Activated T-helper 1 cell treated with anti-CD3 and anti-CD28 coated beads, Interleukin-12 subunit alpha, Interleukin-12 subunit beta, Interleukin-2, Interleukin-4 antibody, amounts not matched to agents 30 ng/mL and 10 ng/mL and 1 ng/mL, durations not matched to agents 14 hours and 24 hours and 36 hours (primary cell): ENCODE measurements at regions not wholly inside any gene's neighbourhood (a gene's known extent, or its start where the extent isn't known, plus 50 kb on each side); places are given as distances from the start of the nearest gene placed in this dataset.
"Not testable (repeated sequence)": the region's sequence is repeated elsewhere in the genome, so short reads cannot be mapped to it uniquely, and the experiment has no call there.

Experiments used
- DNase-seq: peaks from one replicate; pipeline ENCODE4 v3.0.0; 2021; ENCODE audit warnings: low spot score
- H3K27ac Mint-ChIP-seq: one replicate; pipeline ENCODE4 v1.8.0; 2021; ENCODE audit warnings: mild to moderate bottlenecking, mixed read lengths
- H3K27me3 Mint-ChIP-seq: one replicate; pipeline ENCODE4 v1.8.0; 2022; ENCODE audit warnings: mild to moderate bottlenecking, moderate library complexity, mixed read lengths; ENCODE audit not compliant: insufficient read depth
- H3K36me3 Mint-ChIP-seq: one replicate; pipeline ENCODE4 v1.8.0; 2021; ENCODE audit warnings: low read depth, mixed read lengths
- H3K4me1 Mint-ChIP-seq: one replicate; pipeline ENCODE4 v1.8.0; 2021; ENCODE audit warnings: low read depth, mixed read lengths
- H3K4me3 Mint-ChIP-seq: one replicate; pipeline ENCODE4 v1.8.0; 2021; ENCODE audit warnings: mild to moderate bottlenecking, moderate library complexity, mixed read lengths
- H3K9me3 Mint-ChIP-seq: one replicate; pipeline ENCODE4 v1.8.0; 2021; ENCODE audit warnings: mixed read lengths
- intact Hi-C: fragments of 100-400 bp; cut with micrococcal nuclease; formaldehyde crosslinking; loops from one replicate; pipeline ENCODE4 v1.15.1; 2024

DNA sequence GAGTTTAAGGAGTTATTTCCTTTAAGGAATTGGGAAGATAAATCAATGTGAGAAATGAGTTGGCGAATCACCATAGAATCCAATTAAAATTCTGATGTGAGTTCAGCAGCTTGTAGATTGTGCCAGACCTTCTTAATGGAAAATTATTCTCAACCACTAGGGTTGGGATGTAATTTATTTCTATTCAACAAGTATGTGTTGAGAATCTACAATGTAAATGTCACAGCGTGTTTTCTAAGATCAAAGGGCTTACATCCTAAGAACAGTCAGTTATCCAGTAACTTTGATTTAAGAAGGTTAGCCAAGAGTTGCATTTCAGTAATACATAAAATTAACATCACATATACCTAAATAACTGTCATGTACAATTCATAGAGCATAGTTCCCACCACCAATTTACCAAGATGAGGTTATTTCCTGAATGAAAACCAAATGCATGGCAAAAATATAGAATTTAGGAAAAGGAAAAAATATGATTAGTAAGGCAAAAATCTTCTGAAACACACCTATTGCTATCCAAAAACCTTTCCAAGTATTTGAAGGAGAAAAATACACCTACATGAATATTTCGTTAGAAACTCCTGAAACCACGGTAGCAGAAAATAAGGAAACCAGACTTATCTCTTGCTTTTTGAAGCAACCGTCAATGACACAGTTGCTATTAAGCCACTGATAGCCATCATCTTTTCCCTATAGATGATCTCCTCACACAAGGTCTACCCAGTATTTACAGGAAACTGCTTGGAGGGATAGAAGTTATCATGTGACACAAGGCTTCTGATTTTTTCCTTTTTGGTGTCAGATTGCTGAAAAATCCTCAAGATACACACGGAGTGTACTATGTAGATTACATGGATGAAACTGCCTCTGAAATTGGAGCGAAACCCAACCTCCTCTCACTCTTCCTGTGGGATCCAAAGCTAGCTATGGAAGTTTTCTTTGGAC is 259.4 kb upstream of the POGK start:
- Mint-ChIP-seq H3K36me3 (no peaks in the 10 kb centered on the region), H3K4me3 (no peak overlapping the region), H3K27me3 (peaks cover 3% of the 10 kb centered on the region), H3K4me1 (no peaks in the 10 kb centered on the region), H3K27ac (no peak overlapping the region), H3K9me3 (no peaks in the 10 kb centered on the region)
- intact Hi-C loops = no loop called here
- no peak for DNase-seq

DNA sequence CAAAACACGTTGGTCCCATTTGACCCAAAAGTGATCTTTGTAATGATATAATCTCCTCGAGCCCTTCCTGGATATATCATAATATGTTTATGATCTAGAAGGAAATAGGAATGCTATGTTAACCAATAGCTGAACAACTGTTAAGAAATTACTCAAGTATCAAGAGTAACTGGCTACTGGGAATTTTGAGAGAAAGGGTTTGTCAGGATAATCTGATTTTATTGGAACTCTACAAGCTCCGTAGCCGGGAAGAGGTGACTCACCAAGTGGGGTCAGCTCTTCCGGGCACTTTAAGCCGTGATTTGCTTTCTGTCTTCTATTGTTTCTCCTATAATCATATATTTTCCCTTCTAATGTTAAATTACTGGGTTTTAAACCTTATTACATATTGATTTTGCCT is 250.5 kb upstream of the POGK start:
- Mint-ChIP-seq H3K27ac (no peak overlapping the region), H3K9me3 (no peaks in the 10 kb centered on the region), H3K4me1 (no peaks in the 10 kb centered on the region), H3K4me3 (no peak overlapping the region), H3K36me3 (no peaks in the 10 kb centered on the region), H3K27me3 (no peaks in the 10 kb centered on the region)
- no peak for DNase-seq
- intact Hi-C loops = no loop called here

DNA sequence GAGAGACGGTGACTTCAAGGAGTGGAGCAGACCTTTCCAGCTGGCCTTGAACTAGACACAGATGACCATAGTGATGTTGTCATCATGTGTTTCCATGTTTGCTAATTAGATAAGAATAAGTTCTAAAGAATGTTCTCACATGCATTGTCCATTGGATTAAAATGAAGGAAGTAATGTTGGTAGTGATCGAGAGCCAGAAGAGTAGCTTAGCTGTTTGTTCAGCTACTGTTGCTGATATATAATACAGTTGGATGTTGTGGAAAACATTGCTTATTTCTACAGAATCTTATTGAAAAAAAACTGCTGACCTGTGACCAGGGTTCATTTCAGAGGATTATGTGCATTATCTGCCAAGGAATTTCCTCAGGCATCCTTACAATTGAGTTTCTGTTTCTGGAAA is 249.1 kb upstream of the POGK start:
- intact Hi-C loops = no loop called here
- no peaks in the 10 kb centered on the region for H3K4me1 Mint-ChIP-seq
- H3K36me3 Mint-ChIP-seq = no peaks in the 10 kb centered on the region
- no peak for DNase-seq
- H3K9me3 Mint-ChIP-seq = no peaks in the 10 kb centered on the region
- no peak overlapping the region for H3K4me3 Mint-ChIP-seq
- no peak overlapping the region for H3K27ac Mint-ChIP-seq
- H3K27me3 Mint-ChIP-seq = no peaks in the 10 kb centered on the region

DNA sequence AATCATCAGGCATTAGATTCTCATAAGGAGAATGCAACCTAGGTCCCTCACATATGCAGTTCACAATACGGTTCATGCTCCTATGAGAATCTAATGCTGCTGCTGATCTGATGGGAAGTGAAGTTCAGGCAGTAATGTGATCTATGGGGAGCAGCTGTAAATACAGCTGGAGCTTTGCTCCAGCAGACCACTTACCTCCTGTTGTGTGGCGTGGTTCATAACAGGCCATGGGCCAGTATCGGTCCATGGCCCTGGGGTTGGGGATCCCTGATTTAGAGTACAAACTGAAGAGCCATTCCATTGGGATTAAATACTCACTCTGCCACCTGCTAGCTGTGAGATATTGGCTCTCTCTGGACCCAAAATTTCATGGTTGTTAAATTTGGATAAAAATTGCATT is 244.6 kb upstream of the POGK start:
- Mint-ChIP-seq H3K27ac (no peak overlapping the region), H3K36me3 (no peaks in the 10 kb centered on the region), H3K9me3 (no peaks in the 10 kb centered on the region), H3K4me1 (no peaks in the 10 kb centered on the region), H3K27me3 (no peaks in the 10 kb centered on the region), H3K4me3 (no peak overlapping the region)
- no peak for DNase-seq
- intact Hi-C loops = no loop called here

DNA sequence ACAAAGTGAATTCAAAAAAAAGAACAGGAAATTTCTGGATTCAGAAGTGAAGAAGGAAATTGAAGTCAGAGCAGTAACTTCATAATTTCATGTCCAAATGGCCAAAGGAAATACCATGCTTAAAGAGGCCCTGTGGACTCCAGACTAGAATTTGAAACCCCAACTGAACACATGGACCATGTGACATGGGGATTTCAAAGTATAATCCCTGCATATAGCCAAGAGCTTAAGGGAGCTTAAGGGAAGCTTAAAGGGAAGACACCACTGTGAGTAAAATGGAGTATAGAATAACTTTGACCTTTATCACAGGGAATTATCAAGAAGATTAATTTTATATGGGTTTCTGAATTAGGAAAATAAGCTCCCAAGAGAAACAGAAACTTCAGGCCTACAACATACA is 241.8 kb upstream of the POGK start:
- H3K27ac Mint-ChIP-seq = no peak overlapping the region
- no peak for DNase-seq
- intact Hi-C loops = no loop called here
- H3K27me3 Mint-ChIP-seq = peaks cover 2% of the 10 kb centered on the region
- H3K36me3 Mint-ChIP-seq = no peaks in the 10 kb centered on the region
- no peaks in the 10 kb centered on the region for H3K9me3 Mint-ChIP-seq
- no peaks in the 10 kb centered on the region for H3K4me1 Mint-ChIP-seq
- no peak overlapping the region for H3K4me3 Mint-ChIP-seq

DNA sequence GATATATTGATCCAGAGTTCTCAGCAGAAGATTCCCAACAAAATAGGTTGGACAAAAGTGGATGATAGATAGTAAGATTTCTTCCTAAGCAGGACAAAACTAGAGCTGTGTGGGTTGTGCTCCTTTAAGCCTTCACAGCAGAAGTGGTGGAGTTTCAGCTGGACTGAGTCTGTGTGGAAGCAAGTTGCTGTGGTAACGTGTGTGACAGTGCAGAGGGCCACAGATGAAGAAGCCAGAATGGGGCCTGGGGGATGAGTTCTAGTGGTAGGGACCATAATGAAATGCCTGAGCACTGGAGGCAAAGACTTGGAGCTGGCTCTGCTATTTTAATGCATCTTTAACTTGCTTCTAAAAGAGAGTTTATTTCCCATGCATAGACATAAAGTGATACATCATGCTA is 238.7 kb upstream of the POGK start:
- Mint-ChIP-seq H3K27me3 (peaks cover 2% of the 10 kb centered on the region), H3K36me3 (no peaks in the 10 kb centered on the region), H3K4me3 (no peak overlapping the region), H3K4me1 (no peaks in the 10 kb centered on the region), H3K27ac (no peak overlapping the region), H3K9me3 (no peaks in the 10 kb centered on the region)
- intact Hi-C loops = no loop called here
- DNase-seq = no peak

DNA sequence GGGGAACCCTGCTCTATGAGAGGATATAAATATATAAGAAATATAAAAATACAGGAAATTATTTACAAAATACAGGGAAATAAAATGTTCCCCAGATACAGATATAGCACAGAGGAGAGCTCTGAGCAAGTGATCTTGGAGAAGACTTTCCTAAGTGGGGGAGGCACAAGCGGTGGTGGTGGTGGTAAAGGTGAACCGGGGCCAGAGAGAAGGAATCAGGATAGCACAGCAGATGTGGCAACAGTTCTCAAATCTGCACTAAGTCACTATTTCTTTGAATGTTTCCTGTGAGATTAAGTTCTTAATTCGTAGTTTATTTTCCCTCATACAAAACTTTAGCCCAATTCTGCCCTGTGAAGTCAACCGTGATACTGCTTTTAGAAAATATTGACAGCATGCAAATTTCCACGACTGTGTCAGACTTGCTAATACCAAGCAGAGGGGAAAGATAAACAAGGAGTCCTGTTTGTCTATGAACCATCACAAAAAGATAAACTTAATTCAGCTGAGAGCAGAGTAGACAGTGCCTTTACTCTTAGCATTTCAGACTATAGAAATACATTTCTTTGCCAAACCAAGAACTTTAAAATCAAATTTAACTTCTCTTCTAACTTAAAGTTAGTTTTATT is 237.5 kb upstream of the POGK start:
- Mint-ChIP-seq H3K9me3 (no peaks in the 10 kb centered on the region), H3K36me3 (no peaks in the 10 kb centered on the region), H3K27ac (no peak overlapping the region), H3K4me3 (no peak overlapping the region), H3K27me3 (peaks cover 2% of the 10 kb centered on the region), H3K4me1 (no peaks in the 10 kb centered on the region)
- DNase-seq = no peak
- intact Hi-C loops = no loop called here

DNA sequence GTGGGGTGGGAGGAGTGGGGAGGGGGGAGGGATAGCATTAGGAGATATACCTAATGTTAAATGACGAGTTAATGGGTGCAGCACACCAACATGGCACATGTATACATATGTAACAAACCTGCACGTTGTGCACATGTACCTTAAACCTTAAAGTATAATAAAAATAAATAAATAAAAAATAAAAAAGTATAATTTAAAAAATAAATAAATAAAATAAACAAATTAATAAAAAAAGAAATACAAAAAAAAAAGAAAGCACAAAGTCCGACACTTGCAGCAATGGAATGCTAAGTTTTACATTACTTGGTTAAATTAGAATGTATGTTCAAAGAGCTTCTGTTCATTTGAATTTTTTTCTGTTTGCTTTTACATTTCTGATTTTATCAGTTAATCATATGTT is 236.5 kb upstream of the POGK start:
- H3K4me1 Mint-ChIP-seq, H3K36me3 Mint-ChIP-seq, H3K27me3 Mint-ChIP-seq, H3K9me3 Mint-ChIP-seq, intact Hi-C loops, H3K27ac Mint-ChIP-seq, H3K4me3 Mint-ChIP-seq, DNase-seq: not testable (repeated sequence)

DNA sequence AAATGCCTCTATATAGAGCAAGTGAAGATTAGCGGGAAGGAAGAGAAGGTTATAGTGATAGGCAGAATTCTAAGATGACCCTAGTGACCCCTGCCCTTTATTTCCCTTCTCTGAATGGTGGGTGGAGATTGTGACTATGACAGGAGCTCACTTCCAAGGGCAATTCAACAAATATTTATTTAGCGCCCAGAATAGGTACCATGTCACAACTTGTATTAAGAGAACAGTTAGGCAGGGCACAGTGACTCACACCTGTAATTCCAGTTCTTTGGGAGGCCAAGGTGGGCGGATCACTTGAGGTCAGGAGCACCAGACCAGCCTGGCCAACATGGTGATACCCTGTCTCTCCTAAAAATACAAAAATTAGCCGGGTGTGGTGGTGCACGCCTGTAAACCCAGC is 236.0 kb upstream of the POGK start:
- intact Hi-C loops = no loop called here
- Mint-ChIP-seq H3K4me3 (no peak overlapping the region), H3K27me3 (peaks cover 2% of the 10 kb centered on the region)

DNA sequence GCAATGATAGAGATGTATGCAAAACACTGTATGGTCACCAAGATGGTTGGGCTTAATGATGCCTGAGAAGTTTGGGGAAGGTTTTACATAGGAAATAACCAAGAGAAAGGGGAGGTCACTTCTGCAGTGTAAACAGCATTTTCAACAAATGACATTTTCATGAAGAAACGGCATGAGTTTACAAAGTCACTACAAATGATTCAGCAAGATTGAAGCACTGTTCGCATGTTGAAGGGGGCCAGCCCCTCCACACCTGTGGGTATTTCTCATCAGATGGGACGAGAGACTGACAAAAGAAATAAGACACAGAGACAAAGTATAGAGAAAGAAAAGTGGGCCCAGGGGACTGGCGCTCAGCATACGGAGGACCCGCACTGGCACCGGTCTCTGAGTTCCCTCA is 234.1 kb upstream of the POGK start:
- H3K27ac Mint-ChIP-seq = no peak overlapping the region
- H3K4me1 Mint-ChIP-seq = no peaks in the 10 kb centered on the region
- no peaks in the 10 kb centered on the region for H3K9me3 Mint-ChIP-seq
- peaks cover 2% of the 10 kb centered on the region for H3K27me3 Mint-ChIP-seq
- H3K36me3 Mint-ChIP-seq = no peaks in the 10 kb centered on the region
- DNase-seq = no peak
- intact Hi-C loops = no loop called here
- H3K4me3 Mint-ChIP-seq = no peak overlapping the region

More for the DNA sequence above, 236.0 kb upstream of the POGK start:
- no peaks in the 10 kb centered on the region for H3K4me1 Mint-ChIP-seq
- H3K36me3 Mint-ChIP-seq = no peaks in the 10 kb centered on the region
- no peak for DNase-seq
- H3K27ac Mint-ChIP-seq = no peak overlapping the region
- H3K9me3 Mint-ChIP-seq = no peaks in the 10 kb centered on the region

DNA sequence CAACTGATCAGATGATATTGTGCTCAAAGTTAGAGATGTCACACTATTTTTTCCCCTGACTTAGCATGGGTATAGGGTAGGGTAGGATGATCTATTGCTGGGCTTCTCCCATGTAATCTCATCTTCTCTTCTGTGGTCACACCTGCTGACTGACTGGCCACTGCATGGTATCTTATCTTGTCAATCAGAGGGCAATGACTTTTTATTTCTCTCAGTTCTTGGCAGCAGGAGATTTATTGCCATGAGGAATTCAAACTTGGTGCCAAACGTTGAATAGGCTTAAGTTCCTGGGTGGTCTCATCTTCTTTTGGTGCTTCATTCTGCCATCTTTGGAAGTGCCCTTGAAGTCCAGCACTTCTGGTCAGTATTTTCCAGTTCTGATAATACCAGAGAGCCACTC is 226.4 kb upstream of the POGK start:
- Mint-ChIP-seq H3K36me3 (no peaks in the 10 kb centered on the region), H3K27ac (no peak overlapping the region), H3K9me3 (no peaks in the 10 kb centered on the region), H3K4me3 (no peak overlapping the region), H3K4me1 (no peaks in the 10 kb centered on the region), H3K27me3 (peaks cover 3% of the 10 kb centered on the region)
- DNase-seq = no peak
- intact Hi-C loops = no loop called here

DNA sequence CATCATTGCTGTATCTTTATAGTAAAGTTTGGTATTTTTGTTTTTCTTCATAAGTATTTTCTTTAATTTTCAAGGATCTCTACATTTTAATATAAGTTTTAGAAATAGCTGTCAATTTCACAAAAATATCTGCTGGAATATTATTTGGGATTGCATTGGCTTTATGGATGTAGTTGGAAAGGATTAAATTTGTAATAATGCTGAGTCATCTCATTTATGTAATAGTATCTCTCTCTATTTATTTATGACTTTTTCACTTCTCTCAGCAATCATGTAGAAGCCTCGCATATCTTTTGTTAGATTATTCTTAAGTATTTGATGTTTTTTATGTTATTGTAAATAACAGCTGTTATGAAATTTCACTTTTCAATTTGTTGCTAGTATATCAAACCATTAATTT is 223.1 kb upstream of the POGK start:
- Mint-ChIP-seq H3K9me3 (no peaks in the 10 kb centered on the region), H3K27me3 (peaks cover 3% of the 10 kb centered on the region), H3K4me3 (no peak overlapping the region), H3K36me3 (no peaks in the 10 kb centered on the region), H3K4me1 (no peaks in the 10 kb centered on the region), H3K27ac (no peak overlapping the region)
- no peak for DNase-seq
- intact Hi-C loops = no loop called here

DNA sequence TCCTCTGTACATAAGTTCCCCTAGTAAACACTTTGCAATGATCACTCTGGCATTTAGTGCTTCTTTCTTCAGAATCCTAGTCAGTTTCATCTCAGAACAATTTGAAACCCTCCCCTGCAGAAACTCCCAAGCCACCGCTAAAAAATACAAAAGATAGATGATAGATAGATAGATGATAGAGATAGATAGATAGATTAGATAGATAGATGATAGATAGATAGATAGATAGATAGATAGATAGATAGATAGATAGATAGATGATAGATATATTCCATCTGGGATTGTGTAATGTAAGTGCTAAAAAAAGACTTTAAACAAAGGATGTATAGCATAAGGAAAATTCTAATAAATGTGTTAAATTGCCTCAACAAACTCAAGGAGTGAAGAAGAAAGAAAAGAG is 212.6 kb upstream of the POGK start:
- H3K4me1 Mint-ChIP-seq = no peaks in the 10 kb centered on the region
- H3K4me3 Mint-ChIP-seq = no peak overlapping the region
- no peak for DNase-seq
- intact Hi-C loops = no loop called here
- no peaks in the 10 kb centered on the region for H3K36me3 Mint-ChIP-seq
- H3K27me3 Mint-ChIP-seq = no peaks in the 10 kb centered on the region
- H3K9me3 Mint-ChIP-seq = no peaks in the 10 kb centered on the region
- no peak overlapping the region for H3K27ac Mint-ChIP-seq
